K562 (cell line): ENCODE measurements at regions not wholly inside any gene's neighbourhood (a gene's known extent, or its start where the extent isn't known, plus 50 kb on each side); places are given as distances from the start of the nearest gene placed in this dataset.

Experiments used
- ATAC-seq: fragments of 200-7000 bp; cut with Tn5 transposase; 3 replicates; pipeline ENCODE4 v1.9.1; 2020; ENCODE audit warnings: moderate library complexity
- BruUV-seq: library from RNA; stranded (reverse); fragments of 400-500 nt; replicated peaks from 2 replicates; lab custom pipeline; 2021; lab: Mats Ljungman, UMichigan
- CTCF ChIA-PET: fragments of 300-600 bp; formaldehyde crosslinking; extraction: SDS; loops from one replicate; lab custom pipeline; 2021; ENCODE audit warnings: low intra/inter-chr PET ratio; lab: Yijun Ruan, JAX
- POLR2A ChIA-PET: fragments of 300-600, 350-650 bp; sonication (Branson Sonifier 250); formaldehyde crosslinking; extraction: SDS; loops from one replicate; lab custom pipeline; 2021; ENCODE audit warnings: antibody characterized with exemption, inconsistent platforms; lab: Yijun Ruan, JAX
- DNase-seq, 4 experiments: peaks; one replicate each; pipeline versions ENCODE4 v3.0.0 to v3.0.0-alpha.2; 2011 to 2018; ENCODE audit warnings: low spot score in 3 of 4, mixed read lengths in 3 of 4; ENCODE audit errors: extremely low read depth in 1 of 4
- FAIRE-seq: peaks from 2 replicates; lab custom pipeline; 2011; peaks lifted over from hg19 to GRCh38; lab: Jason Lieb, UNC
- H2AFZ ChIP-seq: 2 replicates; pipeline ENCODE4 v1.6.0; 2011; ENCODE audit warnings: low read depth, low read length, control low read depth, inconsistent platforms
- H3K27ac ChIP-seq: fragments of 200-600 bp; 3 replicates; pipeline ENCODE4 v1.8.0; 2011; ENCODE audit warnings: low read depth, mild to moderate bottlenecking, control low read depth, inconsistent platforms, low read length, moderate library complexity, mixed read lengths; ENCODE audit errors: extremely low read depth
- H3K27me3 ChIP-seq, 2 experiments: fragments of 300-600 bp in 1 of 2; 2 replicates in 1 of 2; 3 replicates in 1 of 2; pipeline versions ENCODE4 v1.6.0 to v1.8.0; 2011; ENCODE audit warnings: inconsistent platforms in 2 of 2, low read length in 2 of 2, mild to moderate bottlenecking in 1 of 2, mixed read lengths in 1 of 2, moderate library complexity in 1 of 2; ENCODE audit not compliant: control insufficient read depth in 2 of 2, insufficient read depth in 2 of 2
- H3K36me3 ChIP-seq: fragments of 300-600 bp; 3 replicates; pipeline ENCODE4 v1.8.0; 2011; ENCODE audit warnings: mild to moderate bottlenecking, low read length, inconsistent platforms; ENCODE audit not compliant: control insufficient read depth, insufficient read depth
- H3K4me1 ChIP-seq, 2 experiments: fragments of 200-600 bp in 1 of 2; replicated peaks in 1 of 2; 2 replicates in 1 of 2; 3 replicates in 1 of 2; pipeline versions ENCODE4 v1.5.1 to v1.8.0; 2011; ENCODE audit warnings: inconsistent platforms in 2 of 2, low read length in 2 of 2, mild to moderate bottlenecking in 1 of 2, mixed read lengths in 1 of 2, moderate library complexity in 1 of 2; ENCODE audit not compliant: control insufficient read depth in 2 of 2, insufficient read depth in 2 of 2
- H3K4me2 ChIP-seq: 2 replicates; pipeline ENCODE4 v1.6.1; 2011; ENCODE audit warnings: low read length, control low read depth, inconsistent platforms, mixed read lengths; ENCODE audit not compliant: insufficient read depth
- H3K4me3 ChIP-seq: fragments of 200-600 bp; sonication (generic), shearing (Covaris generic); 2 replicates; pipeline ENCODE4 v1.5.1; 2016; ENCODE audit warnings: control low read depth, inconsistent platforms
- H3K79me2 ChIP-seq: fragments of 200-600 bp; 3 replicates; pipeline ENCODE4 v1.8.0; 2011; ENCODE audit warnings: low read length, inconsistent platforms; ENCODE audit not compliant: control insufficient read depth, insufficient read depth
- H3K9ac ChIP-seq, 2 experiments: 2 replicates each; pipeline versions ENCODE4 v1.6.0 to v1.6.1; 2011; ENCODE audit warnings: low read depth in 2 of 2, low read length in 2 of 2, control low read depth in 1 of 2, inconsistent platforms in 1 of 2, mild to moderate bottlenecking in 1 of 2, mixed read lengths in 1 of 2; ENCODE audit not compliant: insufficient read depth in 1 of 2
- H3K9me1 ChIP-seq: one replicate; pipeline ENCODE4 v1.6.0; 2011; ENCODE audit warnings: inconsistent platforms, mild to moderate bottlenecking, low read length, moderate library complexity; ENCODE audit not compliant: control insufficient read depth, insufficient read depth
- H3K9me3 ChIP-seq: replicated peaks from 2 replicates; pipeline ENCODE4 v1.5.1; 2011; ENCODE audit warnings: low read depth, low read length, inconsistent platforms; ENCODE audit not compliant: control insufficient read depth, insufficient read depth
- H4K20me1 ChIP-seq: replicated peaks from 2 replicates; pipeline ENCODE4 v1.6.1; 2011; ENCODE audit warnings: low read length, inconsistent platforms, mixed read lengths; ENCODE audit not compliant: control insufficient read depth, insufficient read depth
- ATF7 ChIP-seq: fragments of 450-650 bp; IDR thresholded peaks from 2 replicates; pipeline ENCODE4 v1.7.1; 2014; ENCODE audit warnings: mild to moderate bottlenecking, moderate library complexity
- CAMTA2 ChIP-seq: fragments of 250-450 bp; sonication (Bioruptor Pico); conservative IDR thresholded peaks from 2 replicates; pipeline ENCODE4 v1.5.1; 2022
- CREB1 ChIP-seq, 2 experiments: sonication (generic) in 1 of 2; formaldehyde crosslinking in 1 of 2; IDR thresholded peaks; 2 replicates each; pipeline versions ENCODE4 v1.6.1 to v1.8.0; 2012 to 2022; ENCODE audit warnings: inconsistent platforms in 1 of 2, mild to moderate bottlenecking in 1 of 2, missing genetic modification reagents in 1 of 2, moderate library complexity in 1 of 2
- L3MBTL2 ChIP-seq: fragments of 450-650 bp; IDR thresholded peaks from 2 replicates; pipeline ENCODE4 v1.6.1; 2016; ENCODE audit warnings: mild to moderate bottlenecking, moderate library complexity
- LARP7 ChIP-seq: fragments of 450-650 bp; IDR thresholded peaks from 2 replicates; pipeline ENCODE4 v1.6.1; 2016
- MAZ ChIP-seq, 2 experiments: fragments of 450-650 bp in 1 of 2; sonication (generic) in 1 of 2; formaldehyde crosslinking; IDR thresholded peaks in 1 of 2; conservative IDR thresholded peaks in 1 of 2; 2 replicates each; pipeline versions ENCODE4 v1.4.0 to v1.5.0; 2020; ENCODE audit warnings: mild to moderate bottlenecking in 1 of 2, missing genetic modification reagents in 1 of 2
- MYNN ChIP-seq, 2 experiments: sonication (generic); formaldehyde crosslinking in 1 of 2; IDR thresholded peaks; 2 replicates each; pipeline versions ENCODE4 v1.5.0 to v1.6.1; 2016 to 2020; ENCODE audit warnings: antibody characterized with exemption in 1 of 2, missing genetic modification reagents in 1 of 2
- NKRF ChIP-seq: fragments of 450-650 bp; IDR thresholded peaks from 2 replicates; pipeline ENCODE4 v1.6.1; 2016; ENCODE audit warnings: borderline replicate concordance
- NR2C2 ChIP-seq, 2 experiments: fragments of 200-800 bp in 1 of 2; sonication (Bioruptor generic) in 1 of 2; sonication (generic) in 1 of 2; formaldehyde crosslinking in 1 of 2; IDR thresholded peaks; 2 replicates each; pipeline versions ENCODE4 v1.6.1 to v1.8.0; 2016 to 2022; ENCODE audit warnings: mild to moderate bottlenecking in 1 of 2, missing compliant biosample characterization in 1 of 2, missing genetic modification characterization in 1 of 2, missing genetic modification reagents in 1 of 2
- PKNOX1 ChIP-seq: fragments of 450-650 bp; IDR thresholded peaks from 2 replicates; pipeline ENCODE4 v1.6.1; 2016
- TSHZ1 ChIP-seq: fragments of 250-450 bp; sonication (Bioruptor Pico); IDR thresholded peaks from 2 replicates; pipeline ENCODE4 v1.4.0; 2020; ENCODE audit warnings: mild to moderate bottlenecking, moderate library complexity
- USF2 ChIP-seq: sonication (generic); formaldehyde crosslinking; IDR thresholded peaks from 2 replicates; pipeline ENCODE4 v1.5.0; 2020; ENCODE audit warnings: missing genetic modification reagents
- ZNF121 ChIP-seq: sonication (generic); formaldehyde crosslinking; conservative IDR thresholded peaks from 2 replicates; pipeline ENCODE4 v1.8.0; 2022; ENCODE audit warnings: missing genetic modification reagents
- ZNF75A ChIP-seq: fragments of 450-650 bp; formaldehyde crosslinking; IDR thresholded peaks from 2 replicates; pipeline ENCODE4 v1.4.0; 2020; ENCODE audit warnings: mild to moderate bottlenecking
- ZSCAN29 ChIP-seq: fragments of 450-650 bp; IDR thresholded peaks from 2 replicates; pipeline ENCODE4 v1.6.1; 2017
- ZSCAN32 ChIP-seq: fragments of 450-650 bp; formaldehyde crosslinking; IDR thresholded peaks from 2 replicates; pipeline ENCODE4 v1.4.0; 2020; ENCODE audit warnings: mild to moderate bottlenecking, moderate library complexity
- WGBS: fragments of 100-300 bp; shearing (Covaris generic); methylation state at CpG from one replicate; pipeline ENCODE4 v1.1.6; 2016; ENCODE audit warnings: low coverage, mixed read lengths; ENCODE audit not compliant: insufficient coverage; ENCODE audit errors: missing lambda C conversion rate; 5-methylcytosine and 5-hydroxymethylcytosine counted together
- in situ Hi-C: fragments of 300-500 bp; cut with MboI; formaldehyde crosslinking; loops from 4 replicates; pipeline ENCODE4 v1.15.0; 2018; ENCODE audit warnings: inconsistent platforms, mixed read lengths
- intact Hi-C: fragments of 100-400 bp; cut with micrococcal nuclease; formaldehyde crosslinking; loops from 2 replicates; pipeline ENCODE4 v1.14.2; 2022

GRCh38 chr22:22825213-22825593 lies 62.4 kb upstream of the IGLL5 start:
- Histone ChIP-seq H3K79me2 (no peaks in the 10 kb centered on the region), H4K20me1 (peaks cover 14% of the 10 kb centered on the region), H3K4me3 (no peak overlapping the region), H3K9ac (no peak overlapping the region), H3K27ac (no peak overlapping the region), H3K36me3 (no peaks in the 10 kb centered on the region), H3K4me1 (no peaks in the 10 kb centered on the region), H3K4me2 (no peak overlapping the region), H2AFZ (no peak overlapping the region), H3K9me1 (no peaks in the 10 kb centered on the region), H3K9me3 (no peaks in the 10 kb centered on the region), H3K27me3 (peaks cover 22 to 29% of the 10 kb centered on the region in 2 experiments)
- intact Hi-C loops: no loop called here
- WGBS: 2% methylated on average over 2 of the region's 2 CpGs
- CTCF ChIA-PET: interaction anchor here (0.6 to 1.1 kb wide), 3 partner anchors 52 to 304 kb away, joined by 3 read pairs; no protein-coding TSS in a partner anchor
- POLR2A ChIA-PET: interaction anchor here (1.1 to 3.6 kb wide), 2 partner anchors 11 to 18 kb away, joined by 5 to 41 read pairs; no protein-coding TSS in a partner anchor
- no peak for FAIRE-seq
- DNase-seq: no peak
- ATAC-seq: no peak
- BruUV-seq: no TSS peak
- in situ Hi-C loops: no loop called here
- no peak for TF ChIP-seq ZSCAN32
- TF ChIP-seq LARP7: no peak
- TF ChIP-seq NKRF: no peak
- 0 out of 2 replicates have a peak, but pooled peaks have one; percentile 19 for TF ChIP-seq NR2C2 (CRISPR knock-in tag; IDR thresholded peaks at IDR 0.05)
- TF ChIP-seq NR2C2 (tag; IDR thresholded peaks at IDR 0.05): no peak
- TF ChIP-seq ZNF75A (CRISPR knock-in tag): no peak
- no peak for TF ChIP-seq PKNOX1
- no peak for TF ChIP-seq CREB1 (IDR thresholded peaks at IDR 0.05)
- no peak for TF ChIP-seq CREB1 (CRISPR knock-in tag; IDR thresholded peaks at IDR 0.05)
- no peak for TF ChIP-seq ZSCAN29
- TF ChIP-seq TSHZ1 (CRISPR knock-in tag): no peak
- no peak for TF ChIP-seq MAZ (CRISPR knock-in tag; conservative IDR thresholded peaks at IDR 0.05 in 1 of 2, IDR thresholded peaks at IDR 0.05 in 1 of 2)
- TF ChIP-seq MYNN (IDR thresholded peaks at IDR 0.05): no peak
- 0 out of 2 replicates have a peak, but pooled peaks have one; percentile 31 for TF ChIP-seq MYNN (CRISPR knock-in tag; IDR thresholded peaks at IDR 0.05)
- no peak for TF ChIP-seq ATF7
- 0 out of 2 replicates have a peak, but pooled peaks have one; percentile 26 for TF ChIP-seq USF2 (CRISPR knock-in tag)
- no peak for TF ChIP-seq ZNF121
- no peak for TF ChIP-seq L3MBTL2
- TF ChIP-seq CAMTA2: no peak
